NCI-H2107 treated with DMSO at 0.1 percent for 48 hours (cell line): ENCODE measurements at regions not wholly inside any gene's neighbourhood (a gene's known extent, or its start where the extent isn't known, plus 50 kb on each side); places are given as distances from the start of the nearest gene placed in this dataset.

Experiments
- DNase-seq: peaks from one replicate; lab custom pipeline; 2025; ENCODE audit not compliant: unreplicated experiment; lab: John Stamatoyannopoulos, UW

GRCh38 chr10:3723766-3724165, 61.2 kb downstream of the KLF6 start:
- no peak for DNase-seq

DNA sequence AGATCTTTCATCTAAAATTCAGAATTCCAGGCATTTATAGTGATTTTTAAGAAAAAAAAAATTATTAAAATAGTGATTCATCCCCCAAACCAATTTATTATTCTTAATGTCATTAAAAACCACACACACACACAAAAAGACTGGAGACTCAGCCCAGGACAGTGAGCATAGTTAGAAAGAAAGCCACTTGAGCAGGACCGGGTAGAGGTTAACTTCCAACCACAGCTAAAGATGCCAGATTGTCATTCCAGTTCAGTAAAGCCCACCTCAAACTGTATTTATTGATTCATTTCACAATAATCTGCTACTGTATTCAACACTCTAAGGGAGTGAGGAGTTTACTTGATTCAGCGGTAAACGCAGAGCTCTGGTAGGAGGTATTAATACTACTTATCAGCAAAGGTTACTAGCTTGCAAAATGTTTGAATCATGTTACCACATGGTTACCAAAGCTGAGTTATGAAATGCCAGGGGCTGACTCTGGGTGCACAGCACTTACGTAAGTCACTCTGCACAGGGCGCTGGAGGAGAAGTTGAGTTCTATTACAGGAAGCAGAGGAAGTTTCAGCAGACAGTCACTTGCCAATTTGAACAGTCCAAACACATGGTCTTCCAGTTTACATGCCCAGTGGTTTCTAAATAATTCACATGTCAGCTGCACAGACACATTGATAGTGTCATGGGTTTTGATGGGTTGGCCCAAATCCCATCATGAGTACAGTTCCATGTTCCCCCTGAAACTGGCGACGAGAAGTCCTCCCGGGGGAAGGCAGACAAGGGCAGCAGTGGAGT, 64.6 kb downstream of the KLF6 start:
- DNase-seq, result no peak

DNA sequence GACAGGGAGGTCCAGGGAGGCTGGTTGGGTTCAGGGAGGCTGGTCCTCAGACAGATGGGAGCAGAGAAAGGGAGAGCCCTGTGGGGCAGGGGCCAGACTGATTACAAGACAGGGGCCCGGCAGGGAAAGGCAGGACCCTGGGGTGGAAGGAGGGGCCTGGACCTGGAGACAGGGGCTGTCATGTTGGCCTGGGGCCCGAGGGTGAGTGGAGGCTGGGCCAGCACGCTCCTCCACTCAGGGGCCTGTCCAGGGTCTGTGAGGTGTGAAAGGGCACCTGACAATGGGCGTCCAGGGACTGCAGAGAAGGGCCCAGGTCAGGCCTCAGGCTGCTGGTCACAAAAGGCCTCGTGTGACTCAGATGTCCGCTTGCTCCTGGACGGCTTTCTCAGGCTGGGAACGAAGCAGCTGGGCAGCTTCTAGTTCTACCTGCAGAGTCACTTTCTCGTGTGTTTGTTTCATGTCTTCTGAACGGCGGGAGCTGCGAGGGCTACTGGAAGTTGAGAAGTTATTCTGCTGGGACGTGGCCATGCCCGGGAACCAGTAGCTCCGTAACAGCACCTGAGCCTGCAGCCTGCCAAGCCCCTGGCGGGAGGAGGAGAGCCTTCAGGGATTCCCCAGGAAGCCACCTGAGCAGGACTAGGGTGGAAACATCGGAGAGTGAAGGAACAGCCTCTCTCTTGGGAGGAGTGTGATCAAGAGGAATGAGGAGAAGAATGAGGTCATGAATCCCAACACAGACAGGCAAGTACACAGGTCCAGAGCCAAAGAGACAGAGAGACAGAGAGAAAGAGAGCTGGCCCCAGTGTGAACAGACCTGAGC, 65.8 kb downstream of the KLF6 start:
- no peak for DNase-seq

GRCh38 chr10:3716093-3716492, 68.9 kb downstream of the KLF6 start:
- DNase-seq, result no peak

- no peak for DNase-seq
These were observed 70.0 kb downstream of the KLF6 start for GRCh38 chr10:3714967-3715366.

DNA sequence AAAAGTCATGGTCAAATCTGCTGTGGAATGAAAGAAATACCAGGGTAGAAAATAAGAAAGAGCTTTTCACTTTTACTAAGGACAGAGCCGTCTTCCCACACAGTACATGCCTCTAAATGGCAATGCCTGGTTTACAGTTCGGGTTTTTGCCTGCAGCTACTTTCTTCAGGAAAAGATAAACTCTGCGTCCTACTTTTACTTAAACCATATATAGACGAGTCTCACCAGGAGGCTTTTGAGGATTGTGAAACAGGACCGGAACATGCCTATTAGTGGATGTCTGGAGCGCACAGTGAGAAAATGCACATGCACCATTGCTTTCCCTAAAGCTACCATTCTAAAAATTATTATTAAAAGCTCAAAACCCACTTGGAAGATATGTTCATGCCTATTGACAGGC, 70.5 kb downstream of the KLF6 start:
- no peak for DNase-seq

DNA sequence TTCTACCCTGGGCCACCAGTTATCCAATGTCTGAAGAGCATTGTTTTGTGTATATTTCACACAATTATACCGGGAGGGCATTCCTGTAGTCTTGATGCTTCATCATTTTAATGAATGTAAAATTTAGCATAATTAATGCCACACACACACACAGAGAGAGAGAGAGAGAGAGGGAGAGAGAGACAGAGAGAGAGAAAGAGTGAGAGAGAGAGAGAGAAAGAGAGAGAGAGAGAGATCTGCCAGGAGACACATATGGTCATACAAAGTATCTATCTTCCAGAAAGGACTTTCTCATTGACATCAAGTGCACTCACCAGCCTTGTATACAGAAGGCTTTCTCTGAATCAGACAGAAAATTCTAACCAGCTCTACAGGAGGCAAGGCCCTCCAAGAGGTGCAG, 72.3 kb downstream of the KLF6 start:
- no peak for DNase-seq

- DNase-seq, result no peak
These were observed 73.1 kb downstream of the KLF6 start for GRCh38 chr10:3711918-3712317.

DNA sequence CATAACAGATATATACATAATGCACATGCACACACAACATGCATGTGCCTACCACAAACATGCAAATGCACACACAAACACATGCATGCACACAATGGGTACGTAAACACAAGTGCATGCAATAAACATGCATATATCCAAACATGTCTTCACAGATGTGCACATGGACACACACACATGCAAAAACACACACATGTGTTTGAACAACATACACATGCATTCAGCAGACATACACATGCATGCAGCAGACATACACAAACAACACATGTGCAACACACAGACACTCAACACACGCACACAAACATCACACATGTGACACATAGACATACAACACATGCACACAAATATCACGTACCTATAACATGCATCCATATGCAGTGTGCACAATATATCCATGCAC, 74.2 kb downstream of the KLF6 start:
- no peak for DNase-seq

DNA sequence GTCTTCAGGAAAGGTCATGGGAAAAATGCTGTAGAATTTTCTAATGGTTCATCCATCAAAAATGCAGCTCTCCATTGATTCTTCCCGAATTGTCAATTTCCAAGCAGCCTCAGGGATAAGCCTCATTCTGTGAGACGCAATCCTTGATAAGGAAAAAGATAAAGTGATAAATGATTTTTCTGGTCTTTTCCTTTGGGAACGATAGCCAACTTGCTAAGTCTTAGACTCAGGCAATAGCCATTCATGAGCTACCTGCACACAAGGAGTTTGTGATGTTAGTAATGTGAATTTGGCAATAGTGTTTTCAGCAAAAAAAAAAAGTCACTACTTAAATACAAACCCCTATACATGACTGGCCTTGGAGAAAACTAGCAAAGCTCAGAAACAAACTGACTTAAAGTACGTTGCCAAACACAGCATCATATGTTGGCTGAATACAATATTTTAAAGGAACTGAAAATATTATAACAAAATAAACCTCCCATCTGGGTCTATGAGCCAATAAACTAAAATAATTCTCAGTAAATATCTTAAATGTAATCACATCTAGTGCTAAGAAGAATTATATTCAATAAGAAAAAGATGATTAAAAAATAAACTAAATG, 75.5 kb downstream of the KLF6 start:
- no peak for DNase-seq

- no peak for DNase-seq
These were observed 76.2 kb downstream of the KLF6 start for GRCh38 chr10:3708852-3709251.

DNA sequence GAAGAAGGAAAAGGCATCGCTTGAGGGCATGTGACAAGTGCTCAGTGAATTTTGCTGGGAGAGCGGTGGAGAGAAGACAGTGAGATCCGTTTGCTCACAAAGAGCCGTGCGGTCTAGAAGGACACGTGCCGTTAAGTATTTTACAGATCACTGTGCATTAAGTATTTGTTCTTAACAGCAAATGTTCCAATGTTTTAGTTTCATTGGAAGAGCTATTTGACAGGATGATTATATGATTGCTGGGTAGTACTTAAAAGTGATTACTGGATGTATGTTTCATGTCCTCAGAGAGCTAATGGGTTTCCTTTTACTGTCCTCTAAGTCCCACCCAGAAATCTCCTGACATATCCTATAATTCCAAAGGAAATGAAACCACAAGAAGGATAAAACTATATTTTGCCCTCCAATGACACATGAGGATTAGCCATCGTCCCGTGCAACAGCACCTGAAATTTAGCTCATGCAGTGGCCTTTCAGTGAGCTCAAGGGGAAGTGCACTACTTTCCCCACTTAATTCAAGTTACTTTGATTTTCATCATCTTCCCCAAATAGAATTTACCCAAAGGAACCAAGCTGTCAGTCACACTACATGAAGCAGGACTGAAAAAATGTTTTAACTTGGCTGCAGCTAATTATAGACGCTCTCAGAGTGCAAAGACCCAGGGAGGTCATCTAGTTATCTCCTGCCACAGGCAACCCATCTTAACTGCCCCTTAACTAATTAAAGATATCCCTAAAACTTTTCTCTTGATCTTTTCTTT, 80.3 kb downstream of the KLF6 start:
- no peak for DNase-seq

DNA sequence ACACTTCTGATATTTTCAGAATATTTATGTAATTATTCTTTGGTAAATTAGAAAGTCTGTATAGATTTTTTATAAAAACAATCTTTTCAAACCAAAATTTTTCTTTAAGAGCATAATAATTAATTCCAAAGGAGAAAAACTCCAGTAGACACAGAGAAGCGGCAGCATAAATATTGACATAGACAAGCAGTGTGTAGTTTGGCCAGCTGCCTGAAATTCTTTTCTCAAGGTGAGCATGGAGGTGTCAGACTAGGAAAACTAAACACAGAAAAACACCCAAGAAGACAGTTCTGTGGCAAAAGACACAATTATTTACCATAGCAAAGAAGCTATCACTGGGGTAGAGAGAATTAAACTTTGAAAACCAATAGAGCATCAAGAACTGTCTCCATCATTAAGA, 82.4 kb downstream of the KLF6 start:
- DNase-seq, result no peak

DNA sequence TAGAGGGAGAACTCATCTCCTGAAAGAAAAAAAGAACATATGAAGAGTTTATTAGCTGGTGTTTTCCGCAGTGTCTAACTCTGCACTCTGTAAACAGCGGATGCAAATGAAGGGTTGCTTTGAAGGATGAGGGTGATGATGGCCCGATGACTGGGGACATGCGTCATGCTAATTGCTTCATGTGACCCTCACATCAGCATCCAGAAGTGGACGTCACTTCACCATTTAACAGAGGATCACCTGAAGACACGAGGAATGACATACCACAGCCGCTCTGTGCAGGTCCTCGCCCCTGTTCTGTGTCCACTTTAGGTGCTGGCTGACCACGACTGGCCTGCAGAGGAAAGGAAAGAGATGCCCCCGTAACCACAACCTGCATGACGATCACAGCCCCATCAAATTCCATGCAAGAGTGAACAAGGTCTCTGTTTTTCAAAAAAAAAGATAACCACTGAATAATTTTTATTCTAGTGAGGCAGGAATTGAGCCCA, 82.9 kb downstream of the KLF6 start:
- DNase-seq, result no peak

GRCh38 chr10:3701491-3701890, 83.5 kb downstream of the KLF6 start:
- no peak for DNase-seq

GRCh38 chr10:3700531-3701076, 84.4 kb downstream of the KLF6 start:
- DNase-seq, result no peak

DNA sequence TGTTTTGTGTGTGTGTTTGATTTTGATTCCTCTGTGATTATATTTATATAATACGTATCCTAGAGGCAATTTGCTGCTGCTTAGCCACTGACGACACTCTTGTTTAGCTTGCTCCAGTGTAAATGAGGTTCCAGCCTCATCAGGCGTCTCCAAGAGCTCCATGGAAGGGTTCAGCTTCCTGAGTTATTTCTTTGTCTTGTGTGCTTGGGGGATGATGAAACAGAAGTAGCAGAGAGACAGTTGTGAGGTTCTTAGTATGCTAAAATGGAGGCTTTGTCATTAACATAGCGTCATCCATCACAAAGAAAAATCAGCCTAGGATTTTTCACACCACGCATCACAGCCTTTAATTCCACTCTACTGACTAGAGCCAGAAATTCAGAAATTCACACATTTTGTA, 85.1 kb downstream of the KLF6 start:
- DNase-seq, result no peak

DNA sequence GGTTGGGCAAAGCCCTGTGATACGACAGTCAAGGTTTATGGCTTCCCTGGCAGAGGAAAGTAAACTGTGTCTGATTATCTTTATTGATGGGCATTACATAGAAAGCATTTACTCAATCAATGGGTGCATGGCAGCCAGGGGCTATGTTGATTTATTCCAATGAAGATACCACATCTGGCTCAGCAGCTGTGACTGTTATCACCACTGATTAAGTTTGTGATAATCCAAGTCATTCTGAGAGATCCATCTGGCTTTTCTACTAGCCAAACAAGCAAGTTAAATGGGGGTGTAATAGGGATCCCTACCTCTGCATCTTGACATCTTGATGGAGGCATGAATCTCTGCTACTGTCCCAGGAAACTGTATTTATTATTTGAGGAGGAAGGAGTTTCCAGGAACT, 86.7 kb downstream of the KLF6 start:
- DNase-seq, result no peak

- no peak for DNase-seq
These were observed 91.3 kb downstream of the KLF6 start for GRCh38 chr10:3693698-3694080.

- DNase-seq, result no peak
These were observed 91.8 kb downstream of the KLF6 start for GRCh38 chr10:3693022-3693697.
